Endothelial cell of umbilical vein (primary cell): ENCODE measurements at regions not wholly inside any gene's neighbourhood (a gene's known extent, or its start where the extent isn't known, plus 50 kb on each side); places are given as distances from the start of the nearest gene placed in this dataset.

Source experiments
- BruUV-seq: library from RNA; stranded (reverse); fragments of 400-500 nt; replicated peaks from 2 replicates; lab custom pipeline; 2021; lab: Mats Ljungman, UMichigan
- CTCF ChIA-PET: fragments of 300-600, 350-600 bp; sonication (Branson Sonifier 250); formaldehyde crosslinking; loops from one replicate; lab custom pipeline; 2021; ENCODE audit warnings: antibody characterized with exemption, inconsistent platforms; lab: Charles Lee
- POLR2A ChIA-PET: fragments of 300-600, 350-600 bp; sonication (Branson Sonifier 250); formaldehyde crosslinking; loops from one replicate; lab custom pipeline; 2021; ENCODE audit warnings: antibody characterized with exemption, inconsistent platforms; lab: Charles Lee
- DNase-seq: peaks from one replicate; pipeline ENCODE4 v3.0.0-alpha.2; 2011; ENCODE audit warnings: low read depth, low spot score
- FAIRE-seq: peaks from 2 replicates; lab custom pipeline; 2011; peaks lifted over from hg19 to GRCh38; lab: Jason Lieb, UNC
- H2AFZ ChIP-seq: 2 replicates; pipeline ENCODE4 v1.6.0; 2012; ENCODE audit warnings: low read depth, low read length, control low read depth, inconsistent platforms
- H3K27ac ChIP-seq: 2 replicates; pipeline ENCODE4 v1.5.1; 2011; ENCODE audit warnings: low read depth, mild to moderate bottlenecking, control low read depth, low read length, moderate library complexity; ENCODE audit not compliant: insufficient read depth
- H3K27me3 ChIP-seq, 2 experiments: 2 replicates each; pipeline versions ENCODE4 v1.6.0 to v1.6.1; 2011; ENCODE audit warnings: low read length in 2 of 2, mixed read lengths in 1 of 2; ENCODE audit not compliant: control insufficient read depth in 2 of 2, insufficient read depth in 2 of 2
- H3K36me3 ChIP-seq, 2 experiments: 2 replicates in 1 of 2; 3 replicates in 1 of 2; pipeline ENCODE4 v1.5.1; 2011; ENCODE audit warnings: low read length in 2 of 2, mild to moderate bottlenecking in 1 of 2, moderate library complexity in 1 of 2; ENCODE audit not compliant: control insufficient read depth in 2 of 2, insufficient read depth in 2 of 2; ENCODE audit errors: extremely low read depth in 1 of 2
- H3K4me1 ChIP-seq: 3 replicates; pipeline ENCODE4 v1.5.1; 2011; ENCODE audit warnings: mild to moderate bottlenecking, low read length; ENCODE audit not compliant: control insufficient read depth, insufficient read depth; ENCODE audit errors: extremely low read depth
- H3K4me2 ChIP-seq: 2 replicates; pipeline ENCODE4 v1.6.1; 2011; ENCODE audit warnings: low read length, control low read depth, mixed read lengths; ENCODE audit not compliant: insufficient read depth
- H3K4me3 ChIP-seq, 3 experiments: fragments of 200-600 bp in 1 of 3; sonication (generic), shearing (Covaris generic) in 1 of 3; replicated peaks in 1 of 3; 2 replicates each; pipeline ENCODE4 v1.5.1; 2011 to 2016; ENCODE audit warnings: control low read depth in 3 of 3, low read length in 3 of 3, mild to moderate bottlenecking in 2 of 3, inconsistent platforms in 1 of 3, low read depth in 1 of 3, moderate library complexity in 1 of 3; ENCODE audit not compliant: insufficient read depth in 1 of 3
- H3K79me2 ChIP-seq: 2 replicates; pipeline ENCODE4 v1.6.0; 2012; ENCODE audit warnings: low read length, inconsistent platforms; ENCODE audit not compliant: control insufficient read depth, insufficient read depth
- H3K9ac ChIP-seq: replicated peaks from 2 replicates; pipeline ENCODE3; 2011; ENCODE audit warnings: low read length, control low read depth; ENCODE audit not compliant: insufficient read depth; ENCODE audit errors: extremely low read depth
- H3K9me1 ChIP-seq: replicated peaks from 3 replicates; pipeline ENCODE4 v1.6.0; 2011; ENCODE audit warnings: mild to moderate bottlenecking, low read length; ENCODE audit not compliant: control insufficient read depth, insufficient read depth; ENCODE audit errors: extremely low read depth
- H3K9me3 ChIP-seq: replicated peaks from 2 replicates; pipeline ENCODE4 v1.5.1; 2012; ENCODE audit warnings: low read length, inconsistent platforms; ENCODE audit not compliant: control insufficient read depth, insufficient read depth
- H4K20me1 ChIP-seq: replicated peaks from 2 replicates; pipeline ENCODE3; 2011; ENCODE audit warnings: mild to moderate bottlenecking, low read length; ENCODE audit not compliant: control insufficient read depth, insufficient read depth; ENCODE audit errors: extremely low read depth
- EZH2 ChIP-seq: IDR thresholded peaks from 2 replicates; pipeline ENCODE4 v1.6.1; 2012; ENCODE audit warnings: borderline replicate concordance, low read depth, mild to moderate bottlenecking, moderate library complexity, low read length, inconsistent platforms; ENCODE audit not compliant: severe bottlenecking
- FOS ChIP-seq: IDR thresholded peaks from 2 replicates; pipeline ENCODE4 v1.6.1; 2011; ENCODE audit warnings: mild to moderate bottlenecking, low read length, moderate library complexity, borderline replicate concordance; ENCODE audit not compliant: insufficient read depth
- GATA2 ChIP-seq: IDR thresholded peaks from 2 replicates; pipeline ENCODE4 v1.7.0; 2011; ENCODE audit warnings: low read depth, mild to moderate bottlenecking, moderate library complexity, mixed read lengths, low read length; ENCODE audit not compliant: insufficient read length, insufficient read depth
- JUN ChIP-seq: IDR thresholded peaks from 2 replicates; pipeline ENCODE4 v1.6.1; 2011; ENCODE audit warnings: borderline replicate concordance, low read depth; ENCODE audit not compliant: insufficient read length, insufficient read depth
- MYC ChIP-seq: IDR thresholded peaks from one replicate; pipeline ENCODE4 v1.6.1; 2011; ENCODE audit warnings: mild to moderate bottlenecking, low read depth, low read length
- POLR2A ChIP-seq: IDR thresholded peaks from 2 replicates; pipeline ENCODE4 v1.6.1; 2012; ENCODE audit warnings: low read depth, mild to moderate bottlenecking, control low read depth, low read length
- POLR2AphosphoS5 ChIP-seq: IDR thresholded peaks from 2 replicates; pipeline ENCODE4 v1.6.1; 2012; ENCODE audit warnings: low read depth, mild to moderate bottlenecking, control low read depth, low read length, moderate library complexity; ENCODE audit not compliant: insufficient read depth
- dilution Hi-C: fragments of 300-500 bp; cut with MboI; formaldehyde crosslinking; loops from one replicate; pipeline ENCODE4 v1.15.0; 2019; ENCODE audit warnings: low sequenced_read_pairs; ENCODE audit not compliant: extremely low pct_ligation_motif_present
- intact Hi-C: fragments of 100-400 bp; cut with micrococcal nuclease; formaldehyde crosslinking; loops from one replicate; pipeline ENCODE4 v1.10.0; 2022
- TF ChIP-seq, protein P1 (sequence below): IDR thresholded peaks from 2 replicates; pipeline ENCODE4 v1.6.1; 2011; ENCODE audit not compliant: insufficient read depth, insufficient read length
- TF ChIP-seq, protein P2 (sequence below), 2 donors: IDR thresholded peaks; 1 replicate in 1 of 2; 2 replicates in 1 of 2; pipeline ENCODE4 v1.5.1; 2011; ENCODE audit warnings: low read length in 2 of 2, mild to moderate bottlenecking in 2 of 2, moderate library complexity in 2 of 2, control low read depth in 1 of 2, inconsistent platforms in 1 of 2, low read depth in 1 of 2; ENCODE audit not compliant: insufficient read depth in 1 of 2; ENCODE audit errors: extremely low read depth in 1 of 2

DNA sequence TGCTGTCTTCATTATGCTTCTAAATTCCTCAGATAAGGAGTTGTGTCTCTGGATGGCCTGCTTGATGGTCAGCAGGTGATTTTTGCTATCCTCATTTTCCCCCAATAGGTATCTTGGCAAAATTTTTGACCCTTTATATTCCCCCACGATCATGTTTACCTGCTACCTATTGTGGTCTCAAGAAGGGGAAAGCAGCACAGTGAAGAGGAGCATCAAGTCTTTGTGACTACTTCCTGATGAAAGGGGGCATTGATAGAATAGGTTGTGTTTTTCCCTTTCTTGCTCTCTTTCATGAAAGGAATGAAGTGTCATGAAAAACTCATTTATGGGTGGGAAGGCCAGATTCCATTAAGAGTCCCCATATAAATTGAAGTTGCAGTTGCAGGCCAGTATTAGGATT, 153.8 kb downstream of the KLF8 start:
- H3K36me3 ChIP-seq = no peaks in the 10 kb centered on the region
- ChIA-PET CTCF (no interaction called here), POLR2A (no interaction called here)
- intact Hi-C loops = no loop called here
- H2AFZ ChIP-seq = no peak overlapping the region
- H4K20me1 ChIP-seq = no peaks in the 10 kb centered on the region
- H3K4me1 ChIP-seq = no peaks in the 10 kb centered on the region
- H3K4me3 ChIP-seq = no peak overlapping the region
- H3K9ac ChIP-seq = no peak overlapping the region
- H3K79me2 ChIP-seq = no peaks in the 10 kb centered on the region
- FAIRE-seq (no peak), DNase-seq (no peak)
- H3K9me3 ChIP-seq = no peaks in the 10 kb centered on the region
- TF ChIP-seq, protein P1, sequence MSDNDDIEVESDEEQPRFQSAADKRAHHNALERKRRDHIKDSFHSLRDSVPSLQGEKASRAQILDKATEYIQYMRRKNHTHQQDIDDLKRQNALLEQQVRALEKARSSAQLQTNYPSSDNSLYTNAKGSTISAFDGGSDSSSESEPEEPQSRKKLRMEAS = no peak
- TF ChIP-seq GATA2 (no peak), MYC (no peak), JUN (no peak), POLR2AphosphoS5 (no peak), EZH2 (no peak), POLR2A (no peak), FOS (no peak)
- TF ChIP-seq, protein P2, sequence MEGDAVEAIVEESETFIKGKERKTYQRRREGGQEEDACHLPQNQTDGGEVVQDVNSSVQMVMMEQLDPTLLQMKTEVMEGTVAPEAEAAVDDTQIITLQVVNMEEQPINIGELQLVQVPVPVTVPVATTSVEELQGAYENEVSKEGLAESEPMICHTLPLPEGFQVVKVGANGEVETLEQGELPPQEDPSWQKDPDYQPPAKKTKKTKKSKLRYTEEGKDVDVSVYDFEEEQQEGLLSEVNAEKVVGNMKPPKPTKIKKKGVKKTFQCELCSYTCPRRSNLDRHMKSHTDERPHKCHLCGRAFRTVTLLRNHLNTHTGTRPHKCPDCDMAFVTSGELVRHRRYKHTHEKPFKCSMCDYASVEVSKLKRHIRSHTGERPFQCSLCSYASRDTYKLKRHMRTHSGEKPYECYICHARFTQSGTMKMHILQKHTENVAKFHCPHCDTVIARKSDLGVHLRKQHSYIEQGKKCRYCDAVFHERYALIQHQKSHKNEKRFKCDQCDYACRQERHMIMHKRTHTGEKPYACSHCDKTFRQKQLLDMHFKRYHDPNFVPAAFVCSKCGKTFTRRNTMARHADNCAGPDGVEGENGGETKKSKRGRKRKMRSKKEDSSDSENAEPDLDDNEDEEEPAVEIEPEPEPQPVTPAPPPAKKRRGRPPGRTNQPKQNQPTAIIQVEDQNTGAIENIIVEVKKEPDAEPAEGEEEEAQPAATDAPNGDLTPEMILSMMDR (IDR thresholded peaks at IDR 0.05; ENCODE audit: extremely low read depth in 1 of 2, insufficient read depth in 1 of 2, low read depth in 1 of 2, low read length in 2 of 2) = no peak
- H3K9me1 ChIP-seq = no peaks in the 10 kb centered on the region
- no TSS peak for BruUV-seq
- H3K27ac ChIP-seq = no peak overlapping the region
- H3K4me2 ChIP-seq = no peak overlapping the region
- H3K27me3 ChIP-seq = no peaks in the 10 kb centered on the region
- dilution Hi-C loops = no loop called here
